Prostate gland (tissue), 2 donors: ENCODE measurements at regions not wholly inside any gene's neighbourhood (a gene's known extent, or its start where the extent isn't known, plus 50 kb on each side); places are given as distances from the start of the nearest gene placed in this dataset.

Experiments
- CTCF ChIP-seq, 4 experiments: fragments of 200-600 bp in 2 of 4; fragments of 450-650 bp in 2 of 4; sonication (generic) in 2 of 4; IDR thresholded peaks; 1 replicate in 3 of 4; 2 replicates in 1 of 4; pipeline ENCODE4 v1.5.1; 2016 to 2019; ENCODE audit warnings: antibody characterized with exemption in 4 of 4, mild to moderate bottlenecking in 2 of 4, moderate library complexity in 2 of 4
- POLR2A ChIP-seq: fragments of 450-650 bp; IDR thresholded peaks from one replicate; pipeline ENCODE4 v1.6.1; 2016; ENCODE audit warnings: antibody characterized with exemption, mild to moderate bottlenecking
- POLR2AphosphoS5 ChIP-seq: sonication (generic); formaldehyde crosslinking; IDR thresholded peaks from one replicate; pipeline ENCODE4 v1.6.1; 2017; ENCODE audit warnings: antibody characterized with exemption

- TF ChIP-seq CTCF (IDR thresholded peaks at IDR 0.05) (no peak), POLR2AphosphoS5 (no peak), POLR2A (no peak)
These were observed 953.9 kb upstream of the ZNF722 start for GRCh38 chr7:63044721-63045120.
